ENCODE measurements at regions not wholly inside any gene's neighbourhood (a gene's known extent, or its start where the extent isn't known, plus 50 kb on each side); places are given as distances from the start of the nearest gene placed in this dataset.

GRCh38 chr6:111976139-111976538, 77.8 kb upstream of the CCN6 start:
- TF ChIP-seq CTCF (IDR thresholded peaks at IDR 0.05) (no peak), POLR2A (IDR thresholded peaks at IDR 0.05) (no peak)

All from body of pancreas (tissue), 4 donors.